OCI-LY3 (cell line): ENCODE measurements at regions not wholly inside any gene's neighbourhood (a gene's known extent, or its start where the extent isn't known, plus 50 kb on each side); places are given as distances from the start of the nearest gene placed in this dataset.

ENCODE experiments used
- EZH2phosphoT487 ChIP-seq: fragments of 200-600 bp; shearing (Covaris generic); IDR thresholded peaks from 2 replicates; pipeline ENCODE4 v1.6.1; 2018; ENCODE audit warnings: antibody characterized with exemption, mixed run types, low read depth
- TF ChIP-seq, protein P1 (sequence below): fragments of 200-600, 300-600 bp; sonication (generic); IDR thresholded peaks from 2 replicates; pipeline ENCODE4 v1.5.1; 2014; ENCODE audit warnings: antibody characterized with exemption, low read length, low read depth

DNA sequence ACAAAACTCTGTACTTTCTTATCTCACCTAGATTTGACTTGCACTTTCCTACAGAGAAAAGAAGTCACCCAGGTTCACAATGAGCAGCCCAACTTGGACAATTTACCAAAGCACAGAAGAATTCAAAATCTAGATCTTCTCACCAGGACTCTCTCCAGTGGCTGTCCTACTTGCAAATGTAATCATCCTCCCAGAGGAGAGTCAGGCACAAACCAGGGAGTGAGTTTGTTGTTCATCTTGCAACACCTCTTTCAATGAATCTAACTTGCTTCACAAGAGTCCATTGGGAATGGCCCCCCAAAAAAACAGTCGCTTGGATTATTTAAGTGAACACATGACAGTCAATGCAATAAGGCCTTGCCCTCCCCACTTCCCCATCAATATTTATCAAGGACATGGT, 144.6 kb downstream of the ATL2 start:
- TF ChIP-seq, protein P1, sequence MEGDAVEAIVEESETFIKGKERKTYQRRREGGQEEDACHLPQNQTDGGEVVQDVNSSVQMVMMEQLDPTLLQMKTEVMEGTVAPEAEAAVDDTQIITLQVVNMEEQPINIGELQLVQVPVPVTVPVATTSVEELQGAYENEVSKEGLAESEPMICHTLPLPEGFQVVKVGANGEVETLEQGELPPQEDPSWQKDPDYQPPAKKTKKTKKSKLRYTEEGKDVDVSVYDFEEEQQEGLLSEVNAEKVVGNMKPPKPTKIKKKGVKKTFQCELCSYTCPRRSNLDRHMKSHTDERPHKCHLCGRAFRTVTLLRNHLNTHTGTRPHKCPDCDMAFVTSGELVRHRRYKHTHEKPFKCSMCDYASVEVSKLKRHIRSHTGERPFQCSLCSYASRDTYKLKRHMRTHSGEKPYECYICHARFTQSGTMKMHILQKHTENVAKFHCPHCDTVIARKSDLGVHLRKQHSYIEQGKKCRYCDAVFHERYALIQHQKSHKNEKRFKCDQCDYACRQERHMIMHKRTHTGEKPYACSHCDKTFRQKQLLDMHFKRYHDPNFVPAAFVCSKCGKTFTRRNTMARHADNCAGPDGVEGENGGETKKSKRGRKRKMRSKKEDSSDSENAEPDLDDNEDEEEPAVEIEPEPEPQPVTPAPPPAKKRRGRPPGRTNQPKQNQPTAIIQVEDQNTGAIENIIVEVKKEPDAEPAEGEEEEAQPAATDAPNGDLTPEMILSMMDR = no peak
- no peak for TF ChIP-seq EZH2phosphoT487
